Neural crest cell (in vitro differentiated cells): ENCODE measurements at regions not wholly inside any gene's neighbourhood (a gene's known extent, or its start where the extent isn't known, plus 50 kb on each side); places are given as distances from the start of the nearest gene placed in this dataset.

Experiments used
- DNase-seq: peaks from one replicate; pipeline ENCODE4 v3.0.0; 2021; ENCODE audit warnings: low read depth, mixed read lengths, low spot score
- H3K27ac Mint-ChIP-seq: one replicate; pipeline ENCODE4 v1.8.0; 2021; ENCODE audit warnings: mild to moderate bottlenecking, mixed read lengths; ENCODE audit not compliant: unreplicated experiment
- H3K27me3 Mint-ChIP-seq: 2 replicates; pipeline ENCODE4 v1.8.0; 2021; ENCODE audit warnings: low read depth, mild to moderate bottlenecking, mixed read lengths
- H3K36me3 Mint-ChIP-seq: 2 replicates; pipeline ENCODE4 v1.8.0; 2021; ENCODE audit warnings: low read depth, mild to moderate bottlenecking, mixed read lengths
- H3K4me1 Mint-ChIP-seq: 2 replicates; pipeline ENCODE4 v1.8.0; 2021; ENCODE audit warnings: mixed read lengths
- H3K4me3 Mint-ChIP-seq: one replicate; pipeline ENCODE4 v1.8.0; 2021; ENCODE audit warnings: mild to moderate bottlenecking, mixed read lengths
- H3K9me3 Mint-ChIP-seq: 2 replicates; pipeline ENCODE4 v1.8.0; 2021; ENCODE audit warnings: mixed read lengths
- TF ChIP-seq, protein P1 (sequence below): fragments of 200-600 bp; sonication (generic); conservative IDR thresholded peaks from 2 replicates; pipeline ENCODE4 v1.5.0; 2021; ENCODE audit warnings: antibody characterized with exemption, mild to moderate bottlenecking

GRCh38 chr9:89920951-89921350 lies 316.1 kb downstream of the GADD45G start:
- Mint-ChIP-seq H3K9me3 (no peaks in the 10 kb centered on the region), H3K36me3 (no peaks in the 10 kb centered on the region)

GRCh38 chr9:89922099-89922498 lies 317.3 kb downstream of the GADD45G start:
- TF ChIP-seq, protein P1, sequence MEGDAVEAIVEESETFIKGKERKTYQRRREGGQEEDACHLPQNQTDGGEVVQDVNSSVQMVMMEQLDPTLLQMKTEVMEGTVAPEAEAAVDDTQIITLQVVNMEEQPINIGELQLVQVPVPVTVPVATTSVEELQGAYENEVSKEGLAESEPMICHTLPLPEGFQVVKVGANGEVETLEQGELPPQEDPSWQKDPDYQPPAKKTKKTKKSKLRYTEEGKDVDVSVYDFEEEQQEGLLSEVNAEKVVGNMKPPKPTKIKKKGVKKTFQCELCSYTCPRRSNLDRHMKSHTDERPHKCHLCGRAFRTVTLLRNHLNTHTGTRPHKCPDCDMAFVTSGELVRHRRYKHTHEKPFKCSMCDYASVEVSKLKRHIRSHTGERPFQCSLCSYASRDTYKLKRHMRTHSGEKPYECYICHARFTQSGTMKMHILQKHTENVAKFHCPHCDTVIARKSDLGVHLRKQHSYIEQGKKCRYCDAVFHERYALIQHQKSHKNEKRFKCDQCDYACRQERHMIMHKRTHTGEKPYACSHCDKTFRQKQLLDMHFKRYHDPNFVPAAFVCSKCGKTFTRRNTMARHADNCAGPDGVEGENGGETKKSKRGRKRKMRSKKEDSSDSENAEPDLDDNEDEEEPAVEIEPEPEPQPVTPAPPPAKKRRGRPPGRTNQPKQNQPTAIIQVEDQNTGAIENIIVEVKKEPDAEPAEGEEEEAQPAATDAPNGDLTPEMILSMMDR, result no peak
- peaks cover 19% of the 10 kb centered on the region for H3K27me3 Mint-ChIP-seq

More at GRCh38 chr9:89920951-89921350, 316.1 kb downstream of the GADD45G start:
- Mint-ChIP-seq H3K27ac (no peak overlapping the region), H3K4me3 (no peak overlapping the region), H3K27me3 (peaks cover 19% of the 10 kb centered on the region), H3K4me1 (peaks cover 35% of the 10 kb centered on the region)
- TF ChIP-seq, protein P1, result no peak
- no peak for DNase-seq

GRCh38 chr9:89923174-89923573 lies 318.4 kb downstream of the GADD45G start:
- Mint-ChIP-seq H3K9me3 (no peaks in the 10 kb centered on the region), H3K4me1 (peaks cover 18% of the 10 kb centered on the region), H3K36me3 (no peaks in the 10 kb centered on the region), H3K27ac (peak overlapping the region; percentile 79), H3K27me3 (peaks cover 22% of the 10 kb centered on the region), H3K4me3 (no peak overlapping the region)
- DNase-seq, result no peak
- TF ChIP-seq, protein P1, result no peak

More at GRCh38 chr9:89922099-89922498, 317.3 kb downstream of the GADD45G start:
- Mint-ChIP-seq H3K4me1 (peaks cover 24% of the 10 kb centered on the region), H3K4me3 (no peak overlapping the region), H3K27ac (no peak overlapping the region), H3K36me3 (no peaks in the 10 kb centered on the region), H3K9me3 (no peaks in the 10 kb centered on the region)
- DNase-seq, result no peak

GRCh38 chr9:89923961-89924504 lies 319.2 kb downstream of the GADD45G start:
- Mint-ChIP-seq H3K4me1 (peaks cover 18% of the 10 kb centered on the region), H3K36me3 (no peaks in the 10 kb centered on the region), H3K27ac (peak overlapping the region; percentile 12), H3K4me3 (no peak overlapping the region), H3K9me3 (no peaks in the 10 kb centered on the region), H3K27me3 (peaks cover 22% of the 10 kb centered on the region)
- TF ChIP-seq, protein P1, result peak; percentile 40
- DNase-seq, result no peak

DNA sequence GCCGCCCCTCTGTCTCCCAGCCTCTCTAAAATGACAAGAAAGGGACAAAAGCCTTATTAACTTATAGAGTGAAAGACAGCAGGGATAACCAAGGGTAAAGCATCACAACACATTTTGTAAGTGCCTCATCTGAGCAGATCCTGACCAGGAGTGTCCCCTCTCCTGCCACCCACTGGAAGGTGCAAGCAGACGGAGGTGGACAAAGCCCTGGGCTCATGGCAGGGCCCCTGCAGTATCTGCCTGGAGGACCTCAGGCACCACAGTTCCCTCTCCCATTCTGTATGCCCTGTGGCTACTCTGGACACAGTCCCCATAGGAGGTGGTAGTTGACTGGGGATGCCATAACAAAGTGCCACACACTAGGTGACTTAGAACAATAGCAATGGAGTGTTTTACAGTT lies 319.8 kb downstream of the GADD45G start:
- no peaks in the 10 kb centered on the region for H3K36me3 Mint-ChIP-seq
- peaks cover 17% of the 10 kb centered on the region for H3K27me3 Mint-ChIP-seq
- no peak overlapping the region for H3K4me3 Mint-ChIP-seq
- peaks cover 22% of the 10 kb centered on the region for H3K4me1 Mint-ChIP-seq
- H3K27ac Mint-ChIP-seq, result no peak overlapping the region
- no peak for DNase-seq
- H3K9me3 Mint-ChIP-seq, result no peaks in the 10 kb centered on the region
- TF ChIP-seq, protein P1, result no peak
